DOHH2 (cell line): ENCODE measurements at regions not wholly inside any gene's neighbourhood (a gene's known extent, or its start where the extent isn't known, plus 50 kb on each side); places are given as distances from the start of the nearest gene placed in this dataset.

Source experiments
- H3F3A ChIP-seq: fragments of 200-600 bp; sonication (generic), shearing (Covaris generic); 2 replicates; pipeline ENCODE4 v1.6.0; 2016; ENCODE audit warnings: antibody characterized with exemption, mild to moderate bottlenecking; ENCODE audit not compliant: control insufficient read depth, insufficient read depth
- H3K27ac ChIP-seq: fragments of 200-600 bp; sonication (generic); 2 replicates; pipeline ENCODE4 v1.5.1; 2014; ENCODE audit warnings: low read depth, mild to moderate bottlenecking, low read length, moderate library complexity
- H3K27me3 ChIP-seq: fragments of 200-600 bp; sonication (generic); 2 replicates; pipeline ENCODE4 v1.6.1; 2014; ENCODE audit warnings: mild to moderate bottlenecking, low read length, mixed read lengths; ENCODE audit not compliant: control insufficient read depth
- H3K36me3 ChIP-seq: fragments of 200-600 bp; sonication (generic); 2 replicates; pipeline ENCODE4 v1.6.1; 2014; ENCODE audit warnings: mild to moderate bottlenecking, low read length, moderate library complexity, mixed read lengths; ENCODE audit not compliant: control insufficient read depth
- H3K4me1 ChIP-seq: fragments of 200-600 bp; sonication (generic); 2 replicates; pipeline ENCODE4 v1.6.1; 2014; ENCODE audit warnings: mild to moderate bottlenecking, low read length, mixed read lengths; ENCODE audit not compliant: control insufficient read depth
- H3K4me2 ChIP-seq: fragments of 200-600 bp; sonication (generic); 2 replicates; pipeline ENCODE4 v1.6.0; 2014; ENCODE audit warnings: mild to moderate bottlenecking, low read length, moderate library complexity
- H3K4me3 ChIP-seq: fragments of 200-600 bp; sonication (generic); 2 replicates; pipeline ENCODE4 v1.5.1; 2014; ENCODE audit warnings: mild to moderate bottlenecking, low read length, mixed read lengths
- H3K79me2 ChIP-seq: fragments of 200-600 bp; sonication (generic); 2 replicates; pipeline ENCODE4 v1.6.1; 2014; ENCODE audit warnings: mild to moderate bottlenecking, low read length, mixed read lengths; ENCODE audit not compliant: control insufficient read depth
- H3K9me2 ChIP-seq: fragments of 200-600 bp; sonication (generic); replicated peaks from 2 replicates; pipeline ENCODE4 v1.6.1; 2014; ENCODE audit warnings: mild to moderate bottlenecking, low read length, mixed read lengths; ENCODE audit not compliant: control insufficient read depth
- H3K9me3 ChIP-seq: fragments of 200-600 bp; sonication (generic); 2 replicates; pipeline ENCODE4 v1.6.1; 2014; ENCODE audit warnings: antibody characterized with exemption, low read length, mixed read lengths; ENCODE audit not compliant: control insufficient read depth, insufficient read depth
- H4K20me1 ChIP-seq: fragments of 200-600 bp; sonication (generic); 2 replicates; pipeline ENCODE4 v1.6.0; 2014; ENCODE audit warnings: low read depth, mild to moderate bottlenecking, antibody characterized with exemption, low read length, moderate library complexity; ENCODE audit not compliant: control insufficient read depth, insufficient read depth
- CTCF ChIP-seq: fragments of 200-600 bp; sonication (generic); IDR thresholded peaks from one replicate; pipeline ENCODE4 v1.5.1; 2014; ENCODE audit warnings: antibody characterized with exemption, mild to moderate bottlenecking, low read depth, low read length; ENCODE audit not compliant: poor library complexity, severe bottlenecking
- EZH2phosphoT487 ChIP-seq: fragments of 200-600 bp; sonication (generic); IDR thresholded peaks from 2 replicates; pipeline ENCODE4 v1.6.1; 2017; ENCODE audit warnings: borderline replicate concordance, mild to moderate bottlenecking, antibody characterized with exemption, low read length, moderate library complexity, mixed read lengths

DNA sequence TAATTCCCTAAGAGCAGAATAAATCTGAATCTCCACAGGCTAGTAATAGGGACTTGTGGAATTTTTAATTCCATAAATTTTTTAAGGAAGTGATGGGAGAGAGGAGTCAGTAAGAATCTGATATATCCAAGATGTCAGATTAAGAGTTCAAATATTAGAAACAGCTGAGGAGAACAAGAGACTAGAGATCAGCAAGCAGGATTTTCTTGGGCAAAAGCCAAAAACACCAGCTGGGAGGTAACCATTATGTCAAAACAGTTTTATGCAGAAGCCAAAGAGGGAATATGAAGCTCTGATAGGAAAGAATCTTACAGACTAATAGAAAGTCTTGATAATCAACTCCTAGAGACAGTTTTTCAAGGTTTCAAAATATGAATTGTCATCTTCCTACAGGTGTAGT lies 72.2 kb upstream of the RBPJ start:
- H3K4me1 ChIP-seq, result no peaks in the 10 kb centered on the region
- H3K79me2 ChIP-seq, result no peaks in the 10 kb centered on the region
- H3K4me2 ChIP-seq, result no peak overlapping the region
- H4K20me1 ChIP-seq, result no peaks in the 10 kb centered on the region
- no peaks in the 10 kb centered on the region; the same call in 1 of the 2 replicates for H3F3A ChIP-seq
- no peak overlapping the region for H3K4me3 ChIP-seq
- no peak overlapping the region for H3K27ac ChIP-seq
- H3K36me3 ChIP-seq, result no peaks in the 10 kb centered on the region
- no peak for TF ChIP-seq CTCF
- no peak for TF ChIP-seq EZH2phosphoT487
- no peaks in the 10 kb centered on the region for H3K27me3 ChIP-seq
- no peaks in the 10 kb centered on the region for H3K9me3 ChIP-seq
- H3K9me2 ChIP-seq, result no peaks in the 10 kb centered on the region

- H4K20me1 ChIP-seq, result no peaks in the 10 kb centered on the region
- TF ChIP-seq EZH2phosphoT487 (no peak), CTCF (no peak)
- no peaks in the 10 kb centered on the region for H3K36me3 ChIP-seq
- no peaks in the 10 kb centered on the region; the same call in 1 of the 2 replicates for H3K27me3 ChIP-seq
- no peak overlapping the region for H3K27ac ChIP-seq
- H3K4me3 ChIP-seq, result no peak overlapping the region
- H3K4me1 ChIP-seq, result no peaks in the 10 kb centered on the region
- H3K4me2 ChIP-seq, result no peak overlapping the region
- no peaks in the 10 kb centered on the region for H3K9me3 ChIP-seq
- H3K79me2 ChIP-seq, result no peaks in the 10 kb centered on the region
- H3F3A ChIP-seq, result no peaks in the 10 kb centered on the region
- no peaks in the 10 kb centered on the region for H3K9me2 ChIP-seq
Measured at GRCh38 chr4:26252349-26253025, 68.3 kb upstream of the RBPJ start.

DNA sequence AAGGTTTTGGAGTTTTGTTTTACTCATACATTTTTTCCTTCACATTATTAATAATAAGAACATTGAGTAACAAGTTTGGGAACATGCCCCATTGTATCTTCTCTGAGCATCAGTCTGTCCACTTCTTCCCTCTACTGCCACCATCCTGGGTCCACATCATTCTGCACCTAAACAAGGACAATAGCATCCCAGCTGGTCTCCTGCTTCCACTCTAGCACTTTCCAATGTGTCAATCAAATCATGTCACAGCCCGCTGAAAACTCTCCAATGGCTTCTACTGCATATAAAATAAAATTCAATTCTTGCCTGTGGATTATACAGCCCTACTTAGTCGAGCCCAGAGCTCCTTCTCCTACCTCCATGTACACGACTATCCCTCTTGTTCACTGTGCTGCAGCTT lies 66.8 kb upstream of the RBPJ start:
- no peaks in the 10 kb centered on the region for H3K79me2 ChIP-seq
- no peaks in the 10 kb centered on the region for H3K9me3 ChIP-seq
- H3K4me1 ChIP-seq, result no peaks in the 10 kb centered on the region
- H3K27me3 ChIP-seq, result peaks cover 7% of the 10 kb centered on the region
- TF ChIP-seq CTCF (no peak), EZH2phosphoT487 (no peak)
- no peaks in the 10 kb centered on the region for H3F3A ChIP-seq
- no peaks in the 10 kb centered on the region for H3K36me3 ChIP-seq
- no peaks in the 10 kb centered on the region for H3K9me2 ChIP-seq
- H4K20me1 ChIP-seq, result no peaks in the 10 kb centered on the region
- H3K4me3 ChIP-seq, result no peak overlapping the region
- H3K27ac ChIP-seq, result no peak overlapping the region
- H3K4me2 ChIP-seq, result no peak overlapping the region
